Thoracic aorta (tissue), 2 donors: ENCODE measurements at regions not wholly inside any gene's neighbourhood (a gene's known extent, or its start where the extent isn't known, plus 50 kb on each side); places are given as distances from the start of the nearest gene placed in this dataset.

Experiments
- ATAC-seq: fragments of 150-250 bp; one replicate; pipeline ENCODE4 v1.8.0; 2017; ENCODE audit warnings: low read depth; ENCODE audit not compliant: insufficient number of reproducible peaks, low FRiP score
- DNase-seq: peaks from one replicate; pipeline ENCODE4 v3.0.0-alpha.2; 2020; ENCODE audit warnings: low spot score
- H3K27ac ChIP-seq, 2 donors: fragments of 200-600 bp; sonication (generic); 1 replicate in 1 of 2; 2 replicates in 1 of 2; pipeline ENCODE4 v1.5.1; 2016; ENCODE audit warnings: mild to moderate bottlenecking in 2 of 2, moderate library complexity in 2 of 2
- H3K27me3 ChIP-seq: fragments of 200-600 bp; sonication (generic); replicated peaks from 2 replicates; pipeline ENCODE4 v1.6.0; 2016; ENCODE audit warnings: mild to moderate bottlenecking; ENCODE audit not compliant: insufficient read depth
- H3K36me3 ChIP-seq: fragments of 200-600 bp; sonication (generic); one replicate; pipeline ENCODE4 v1.5.1; 2016
- H3K4me1 ChIP-seq, 2 donors: fragments of 200-600 bp; sonication (generic); 1 replicate in 1 of 2; 2 replicates in 1 of 2; pipeline versions ENCODE4 v1.5.1 to v1.6.0; 2016; ENCODE audit warnings: low read depth in 2 of 2, mild to moderate bottlenecking in 1 of 2; ENCODE audit not compliant: control insufficient read depth in 1 of 2
- H3K4me3 ChIP-seq: fragments of 200-600 bp; sonication (generic); 2 replicates; pipeline ENCODE4 v1.5.1; 2016; ENCODE audit warnings: mild to moderate bottlenecking
- H3K9me3 ChIP-seq: fragments of 200-600 bp; sonication (generic); 2 replicates; pipeline ENCODE4 v1.5.1; 2016
- TF ChIP-seq, protein P1 (sequence below): fragments of 200-600 bp; sonication (generic); IDR thresholded peaks from one replicate; pipeline ENCODE4 v1.5.1; 2019; ENCODE audit warnings: antibody characterized with exemption

DNA sequence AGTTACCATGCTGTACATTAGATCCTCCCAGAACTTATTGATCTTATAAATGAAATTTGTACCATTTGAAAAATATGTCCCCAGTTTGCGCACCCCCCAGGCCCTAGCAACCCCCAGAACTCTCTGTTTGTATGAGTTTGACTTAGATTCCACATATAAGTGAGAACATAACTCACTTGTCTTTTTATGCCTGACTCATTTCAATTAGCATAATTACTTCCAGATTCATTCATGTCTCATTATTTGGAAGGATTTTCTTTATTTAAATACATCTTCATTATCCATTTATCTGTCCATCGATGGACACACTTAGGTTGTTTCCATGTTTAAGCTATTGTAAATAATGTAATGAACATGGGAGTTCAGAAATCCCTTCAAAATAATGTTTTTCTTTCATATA lies 705.9 kb downstream of the CCDC85A start:
- no peak overlapping the region for H3K4me3 ChIP-seq
- TF ChIP-seq, protein P1, sequence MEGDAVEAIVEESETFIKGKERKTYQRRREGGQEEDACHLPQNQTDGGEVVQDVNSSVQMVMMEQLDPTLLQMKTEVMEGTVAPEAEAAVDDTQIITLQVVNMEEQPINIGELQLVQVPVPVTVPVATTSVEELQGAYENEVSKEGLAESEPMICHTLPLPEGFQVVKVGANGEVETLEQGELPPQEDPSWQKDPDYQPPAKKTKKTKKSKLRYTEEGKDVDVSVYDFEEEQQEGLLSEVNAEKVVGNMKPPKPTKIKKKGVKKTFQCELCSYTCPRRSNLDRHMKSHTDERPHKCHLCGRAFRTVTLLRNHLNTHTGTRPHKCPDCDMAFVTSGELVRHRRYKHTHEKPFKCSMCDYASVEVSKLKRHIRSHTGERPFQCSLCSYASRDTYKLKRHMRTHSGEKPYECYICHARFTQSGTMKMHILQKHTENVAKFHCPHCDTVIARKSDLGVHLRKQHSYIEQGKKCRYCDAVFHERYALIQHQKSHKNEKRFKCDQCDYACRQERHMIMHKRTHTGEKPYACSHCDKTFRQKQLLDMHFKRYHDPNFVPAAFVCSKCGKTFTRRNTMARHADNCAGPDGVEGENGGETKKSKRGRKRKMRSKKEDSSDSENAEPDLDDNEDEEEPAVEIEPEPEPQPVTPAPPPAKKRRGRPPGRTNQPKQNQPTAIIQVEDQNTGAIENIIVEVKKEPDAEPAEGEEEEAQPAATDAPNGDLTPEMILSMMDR, result no peak
- DNase-seq (no peak), ATAC-seq (no peak)
- H3K4me1 ChIP-seq, result no peaks in the 10 kb centered on the region
- H3K27me3 ChIP-seq, result no peaks in the 10 kb centered on the region
- H3K9me3 ChIP-seq, result no peaks in the 10 kb centered on the region
- no peak overlapping the region for H3K27ac ChIP-seq
- H3K36me3 ChIP-seq, result no peaks in the 10 kb centered on the region

DNA sequence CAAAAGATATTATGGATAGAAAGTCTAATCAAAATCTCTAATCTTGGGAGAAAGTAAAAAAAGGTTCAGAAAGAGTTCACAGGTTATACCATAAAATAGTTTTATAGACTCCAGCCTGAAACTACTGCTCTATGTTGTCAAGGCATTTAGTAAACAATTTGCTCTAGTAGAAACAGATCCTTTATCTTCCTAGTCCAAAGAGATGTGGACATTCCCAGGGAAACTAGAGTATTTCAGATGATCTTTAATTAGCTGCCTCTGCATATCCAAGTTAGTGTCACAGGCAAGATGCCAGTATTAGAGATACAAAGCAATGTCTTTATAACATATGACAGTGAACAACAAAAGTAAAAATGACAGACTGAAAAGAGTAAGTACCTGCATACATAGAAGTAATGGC lies 708.6 kb downstream of the CCDC85A start:
- TF ChIP-seq, protein P1, result no peak
- Histone ChIP-seq H3K4me3 (no peak overlapping the region), H3K27ac (no peak overlapping the region), H3K27me3 (no peaks in the 10 kb centered on the region), H3K4me1 (no peaks in the 10 kb centered on the region), H3K9me3 (no peaks in the 10 kb centered on the region), H3K36me3 (no peaks in the 10 kb centered on the region)
- DNase-seq (no peak), ATAC-seq (no peak)

DNA sequence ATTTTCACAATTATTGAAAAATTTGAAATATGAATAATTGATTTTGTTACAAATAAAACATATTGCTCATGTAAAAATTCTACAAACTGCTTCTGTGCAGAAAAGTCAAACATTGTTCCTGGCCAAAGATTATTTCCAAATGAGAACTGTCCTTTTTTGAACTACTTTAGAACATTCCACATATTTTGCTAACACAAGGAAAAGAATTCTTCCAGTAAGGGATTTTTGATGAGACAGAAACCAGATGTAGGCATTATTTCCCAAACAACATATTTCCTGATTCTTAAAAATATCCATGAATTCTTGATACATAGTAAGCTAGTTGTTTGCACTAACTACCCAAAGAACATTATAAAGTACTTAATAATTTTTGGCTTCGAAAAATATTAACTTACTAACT lies 715.2 kb downstream of the CCDC85A start:
- TF ChIP-seq, protein P1, result no peak
- H3K27me3 ChIP-seq, result no peaks in the 10 kb centered on the region
- ATAC-seq, result no peak
- no peaks in the 10 kb centered on the region for H3K4me1 ChIP-seq
- H3K36me3 ChIP-seq, result no peaks in the 10 kb centered on the region
- DNase-seq, result no peak
- no peak overlapping the region for H3K27ac ChIP-seq
- no peak overlapping the region for H3K4me3 ChIP-seq
- no peaks in the 10 kb centered on the region for H3K9me3 ChIP-seq

- TF ChIP-seq, protein P1, result no peak
Observed at GRCh38 chr2:56912490-56912889, 728.7 kb downstream of the CCDC85A start.

DNA sequence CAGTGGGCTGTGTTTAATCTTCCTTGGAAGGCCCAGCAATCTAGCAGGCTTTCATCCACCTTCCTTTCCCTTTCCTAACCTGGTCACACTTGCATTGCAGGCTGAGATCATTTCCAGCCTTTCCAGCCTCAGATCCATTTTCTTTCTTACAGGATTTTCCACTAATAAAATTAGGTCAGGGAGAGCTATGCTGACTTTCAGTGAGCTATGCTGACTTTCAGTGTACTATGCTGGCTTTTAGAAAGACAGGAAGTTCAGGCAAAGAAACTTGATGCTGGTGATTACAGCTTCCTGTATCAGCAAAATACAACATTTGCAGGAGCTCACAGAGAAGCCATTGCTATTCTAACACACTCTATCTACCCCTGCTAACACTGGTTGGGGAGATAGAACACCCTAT lies 735.0 kb downstream of the CCDC85A start:
- ATAC-seq, result no peak
- TF ChIP-seq, protein P1, result no peak
- H3K9me3 ChIP-seq, result no peaks in the 10 kb centered on the region
- H3K4me1 ChIP-seq, result no peaks in the 10 kb centered on the region
- no peak for DNase-seq
- H3K27me3 ChIP-seq, result no peaks in the 10 kb centered on the region
- no peak overlapping the region for H3K4me3 ChIP-seq
- no peaks in the 10 kb centered on the region for H3K36me3 ChIP-seq
- no peak overlapping the region for H3K27ac ChIP-seq

More at GRCh38 chr2:56912490-56912889, 728.7 kb downstream of the CCDC85A start:
- no peaks in the 10 kb centered on the region for H3K36me3 ChIP-seq
- no peaks in the 10 kb centered on the region for H3K9me3 ChIP-seq
- no peak overlapping the region for H3K27ac ChIP-seq
- H3K4me1 ChIP-seq, result no peaks in the 10 kb centered on the region
- ATAC-seq, result no peak
- no peak for DNase-seq
- no peaks in the 10 kb centered on the region for H3K27me3 ChIP-seq
- H3K4me3 ChIP-seq, result no peak overlapping the region
